Thyroid gland (tissue), 4 donors: ENCODE measurements at regions not wholly inside any gene's neighbourhood (a gene's known extent, or its start where the extent isn't known, plus 50 kb on each side); places are given as distances from the start of the nearest gene placed in this dataset.

Experiments used
- DNase-seq, 2 donors: peaks; one replicate each; pipeline ENCODE4 v3.0.0-alpha.2; 2019
- H3K27ac ChIP-seq, 3 donors: fragments of 200-600 bp; sonication (generic); 1 replicate in 2 of 3; 2 replicates in 1 of 3; pipeline ENCODE4 v1.5.1; 2016 to 2019; ENCODE audit warnings: mild to moderate bottlenecking in 1 of 3, moderate library complexity in 1 of 3
- H3K27me3 ChIP-seq: fragments of 200-600 bp; sonication (generic); one replicate; pipeline ENCODE4 v1.5.1; 2019
- H3K36me3 ChIP-seq, 2 donors: fragments of 200-600 bp; sonication (generic); one replicate each; pipeline ENCODE4 v1.5.1; 2016 to 2019
- H3K4me1 ChIP-seq, 2 donors: fragments of 200-600 bp; sonication (generic); one replicate each; pipeline ENCODE4 v1.5.1; 2017 to 2019
- H3K4me3 ChIP-seq, 3 donors: fragments of 200-600 bp; sonication (generic); replicated peaks in 1 of 3; 1 replicate in 2 of 3; 2 replicates in 1 of 3; pipeline ENCODE4 v1.5.1; 2016; ENCODE audit warnings: mild to moderate bottlenecking in 1 of 3
- H3K9me3 ChIP-seq: fragments of 200-600 bp; sonication (generic); one replicate; pipeline ENCODE4 v1.5.1; 2017
- POLR2A ChIP-seq, 2 donors: fragments of 450-650 bp; IDR thresholded peaks; one replicate each; pipeline ENCODE4 v1.6.1; 2017; ENCODE audit warnings: antibody characterized with exemption in 2 of 2, mild to moderate bottlenecking in 2 of 2, moderate library complexity in 1 of 2
- WGBS, 2 donors: methylation state at CpG; one replicate each; pipeline ENCODE4 v1.1.5; 2017; 5-methylcytosine and 5-hydroxymethylcytosine counted together
- intact Hi-C: fragments of 100-400 bp; cut with DNase I; formaldehyde crosslinking; loops from one replicate; pipeline ENCODE4 v1.15.1; 2023
- TF ChIP-seq, protein P1 (sequence below), 6 experiments: fragments of 200-600 bp in 3 of 6; fragments of 450-650 bp in 3 of 6; sonication (generic) in 3 of 6; IDR thresholded peaks; one replicate each; pipeline ENCODE4 v1.5.1; 2016 to 2019; ENCODE audit warnings: antibody characterized with exemption in 6 of 6, mild to moderate bottlenecking in 2 of 6, inconsistent platforms in 1 of 6, moderate library complexity in 1 of 6

DNA sequence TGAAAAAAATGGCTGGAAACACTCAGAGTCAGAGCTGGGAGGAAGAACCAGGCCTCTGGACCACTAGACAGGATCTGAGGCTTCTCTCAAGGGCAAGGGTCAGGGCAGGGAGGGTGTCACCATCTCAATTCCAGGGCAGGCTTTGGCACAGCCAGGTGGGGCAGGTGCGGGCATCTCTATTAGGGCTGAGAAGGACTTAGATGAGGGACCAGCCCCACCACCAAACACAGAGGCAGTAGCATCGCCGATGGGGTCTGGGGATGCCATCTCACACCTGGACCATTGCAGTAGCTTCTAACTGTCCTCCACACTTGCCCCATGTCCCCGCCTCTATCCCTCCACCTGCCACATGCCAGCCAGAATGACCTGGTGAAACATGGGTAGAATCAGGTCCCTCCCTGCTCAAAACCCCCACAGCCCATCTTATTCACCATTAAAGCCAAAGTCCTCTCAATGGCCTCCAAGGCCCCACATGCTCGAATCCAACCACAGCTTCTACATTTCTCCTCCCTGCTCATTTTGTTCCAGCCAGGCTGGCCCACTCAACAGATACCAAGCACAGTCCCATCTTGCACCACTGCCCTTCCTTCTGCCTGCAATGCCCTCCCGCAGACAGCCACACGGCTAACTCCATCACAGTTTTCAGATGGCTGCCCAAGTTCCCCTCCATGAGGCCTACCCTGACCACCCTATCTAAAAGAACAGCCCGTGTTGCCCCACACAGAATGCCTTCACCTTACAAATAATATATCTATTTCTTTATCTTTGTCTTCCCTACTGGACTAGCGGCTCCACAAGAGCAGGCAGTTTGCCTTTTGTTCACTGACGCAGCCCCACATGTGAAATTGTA is 177.4 kb downstream of the SMAD2 start:
- Histone ChIP-seq H3K9me3 (no peaks in the 10 kb centered on the region), H3K27me3 (no peaks in the 10 kb centered on the region), H3K36me3 (no peaks in the 10 kb centered on the region), H3K4me1 (peaks cover 0 to 3% of the 10 kb centered on the region in 2 donors), H3K4me3 (no peak overlapping the region), H3K27ac (no peak overlapping the region)
- DNase-seq, result no peak
- intact Hi-C loops, result loop anchor here (5.0 kb wide), 2 partner anchors 541 to 651 kb away; no protein-coding TSS in a partner anchor
- TF ChIP-seq, protein P1, sequence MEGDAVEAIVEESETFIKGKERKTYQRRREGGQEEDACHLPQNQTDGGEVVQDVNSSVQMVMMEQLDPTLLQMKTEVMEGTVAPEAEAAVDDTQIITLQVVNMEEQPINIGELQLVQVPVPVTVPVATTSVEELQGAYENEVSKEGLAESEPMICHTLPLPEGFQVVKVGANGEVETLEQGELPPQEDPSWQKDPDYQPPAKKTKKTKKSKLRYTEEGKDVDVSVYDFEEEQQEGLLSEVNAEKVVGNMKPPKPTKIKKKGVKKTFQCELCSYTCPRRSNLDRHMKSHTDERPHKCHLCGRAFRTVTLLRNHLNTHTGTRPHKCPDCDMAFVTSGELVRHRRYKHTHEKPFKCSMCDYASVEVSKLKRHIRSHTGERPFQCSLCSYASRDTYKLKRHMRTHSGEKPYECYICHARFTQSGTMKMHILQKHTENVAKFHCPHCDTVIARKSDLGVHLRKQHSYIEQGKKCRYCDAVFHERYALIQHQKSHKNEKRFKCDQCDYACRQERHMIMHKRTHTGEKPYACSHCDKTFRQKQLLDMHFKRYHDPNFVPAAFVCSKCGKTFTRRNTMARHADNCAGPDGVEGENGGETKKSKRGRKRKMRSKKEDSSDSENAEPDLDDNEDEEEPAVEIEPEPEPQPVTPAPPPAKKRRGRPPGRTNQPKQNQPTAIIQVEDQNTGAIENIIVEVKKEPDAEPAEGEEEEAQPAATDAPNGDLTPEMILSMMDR (IDR thresholded peaks at IDR 0.05), result no peak
- no peak for TF ChIP-seq POLR2A (IDR thresholded peaks at IDR 0.05)
- 94 to 96% methylated on average over 8 to 10 of the region's 10 CpGs for whole genome bisulfite sequencing, 2 donors

DNA sequence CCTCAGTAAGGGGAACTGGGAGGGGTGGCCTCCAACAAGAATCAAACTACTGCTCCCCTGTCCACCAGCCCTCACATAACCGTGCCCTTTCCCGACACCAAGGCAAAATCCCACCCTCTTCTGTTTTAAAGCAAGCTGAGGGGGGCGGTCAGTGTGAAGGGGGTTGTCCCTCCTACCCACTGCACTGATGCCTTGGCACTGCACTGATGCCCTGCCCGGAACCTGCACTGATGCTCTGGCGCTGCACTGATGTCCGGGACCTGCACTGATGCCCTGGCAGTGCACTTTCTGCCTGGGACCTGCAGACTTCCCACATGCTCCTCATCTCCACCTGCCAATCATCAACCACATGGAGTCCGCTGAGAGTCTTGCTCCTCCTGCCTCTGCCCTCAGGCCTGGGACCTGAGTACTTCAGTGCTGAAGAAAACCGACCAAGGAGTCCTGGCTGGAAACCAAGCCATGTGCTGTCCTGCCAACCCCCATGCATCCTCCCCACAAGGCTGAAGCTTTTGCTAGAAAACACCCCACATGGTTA is 179.5 kb downstream of the SMAD2 start:
- 77 to 86% methylated on average over 8 of the region's 8 CpGs for WGBS, 2 donors
- no peak for DNase-seq

GRCh38 chr18:47749600-47749973 is 180.9 kb downstream of the SMAD2 start:
- WGBS, 2 donors, result 85 to 91% methylated on average over 7 of the region's 7 CpGs
- no peak for TF ChIP-seq POLR2A (IDR thresholded peaks at IDR 0.05)
- TF ChIP-seq, protein P1 (IDR thresholded peaks at IDR 0.05), result no peak
- Histone ChIP-seq H3K27me3 (no peaks in the 10 kb centered on the region), H3K27ac (no peak overlapping the region), H3K9me3 (no peaks in the 10 kb centered on the region), H3K36me3 (no peaks in the 10 kb centered on the region), H3K4me3 (no peak overlapping the region), H3K4me1 (peaks cover 0 to 3% of the 10 kb centered on the region in 2 donors)
- intact Hi-C loops, result loop anchor here (5.0 kb wide), 1 partner anchor 152 kb away; no protein-coding TSS in a partner anchor
- no peak for DNase-seq

More for the DNA sequence above, 179.5 kb downstream of the SMAD2 start:
- peaks cover 0 to 3% of the 10 kb centered on the region in 2 donors for H3K4me1 ChIP-seq
- intact Hi-C loops, result loop anchor here (5.0 kb wide), 2 partner anchors 539 to 649 kb away; no protein-coding TSS in a partner anchor
- H3K4me3 ChIP-seq, result no peak overlapping the region
- no peak for TF ChIP-seq POLR2A (IDR thresholded peaks at IDR 0.05)
- TF ChIP-seq, protein P1 (IDR thresholded peaks at IDR 0.05), result no peak
- no peaks in the 10 kb centered on the region for H3K9me3 ChIP-seq
- no peaks in the 10 kb centered on the region for H3K27me3 ChIP-seq
- no peaks in the 10 kb centered on the region for H3K36me3 ChIP-seq
- H3K27ac ChIP-seq, result no peak overlapping the region

DNA sequence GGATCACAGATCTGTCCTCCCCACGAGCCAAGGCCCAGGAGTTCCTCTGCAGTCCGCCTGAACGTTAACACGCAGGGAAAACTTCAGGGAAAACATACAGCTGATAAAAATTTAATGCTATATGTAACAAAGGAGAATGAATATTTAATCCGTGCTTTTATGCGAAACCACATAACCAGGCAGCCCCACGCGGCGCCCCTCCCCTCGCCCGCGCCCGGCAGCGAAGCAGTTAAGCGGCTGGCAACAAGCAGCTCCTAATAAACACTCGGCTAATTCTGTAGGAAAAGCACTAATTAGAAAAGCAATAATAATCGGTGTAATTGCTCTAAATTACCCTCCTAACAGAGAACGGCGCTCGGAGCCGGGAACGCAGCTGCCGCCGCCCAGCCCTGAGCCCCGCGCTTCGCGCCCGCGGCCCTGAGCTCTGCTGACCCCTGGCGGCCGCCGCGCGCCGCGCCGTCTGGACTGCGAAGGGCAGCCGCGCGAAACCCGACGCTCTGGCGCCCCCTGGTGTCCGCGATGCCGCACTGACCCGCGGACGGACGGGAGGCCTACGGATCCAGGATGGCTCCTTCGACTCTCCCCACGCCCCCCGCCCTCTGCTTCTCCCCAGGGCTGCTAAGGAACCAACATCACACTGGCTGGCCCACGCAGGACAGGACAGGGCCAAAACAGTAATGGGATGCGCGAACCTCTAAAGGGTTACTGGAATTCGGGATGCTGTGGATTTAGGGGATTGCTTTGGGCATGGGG is 181.4 kb downstream of the SMAD2 start:
- intact Hi-C loops, result loop anchor here (5.0 kb wide), 1 partner anchor 152 kb away; no protein-coding TSS in a partner anchor

More for the DNA sequence above, 181.4 kb downstream of the SMAD2 start:
- Histone ChIP-seq H3K36me3 (no peaks in the 10 kb centered on the region), H3K27ac (no peak overlapping the region), H3K4me3 (no peak overlapping the region), H3K4me1 (peaks cover 0 to 3% of the 10 kb centered on the region in 2 donors), H3K27me3 (no peaks in the 10 kb centered on the region), H3K9me3 (no peaks in the 10 kb centered on the region)
- DNase-seq, result peak; percentile 70 to 76
- 14 to 16% methylated on average over 31 to 34 of the region's 60 CpGs for whole genome bisulfite sequencing, 2 donors
- no peak for TF ChIP-seq POLR2A (IDR thresholded peaks at IDR 0.05)
- TF ChIP-seq, protein P1 (IDR thresholded peaks at IDR 0.05), result peak; percentile 68 to 100 (median 100)
